ENCODE measurements at regions not wholly inside any gene's neighbourhood (a gene's known extent, or its start where the extent isn't known, plus 50 kb on each side); places are given as distances from the start of the nearest gene placed in this dataset.

- Histone ChIP-seq H3K36me3 (ENCODE audit: control insufficient read depth, insufficient read depth, low read length) (no peaks in the 10 kb centered on the region), H3K27me3 (ENCODE audit: control insufficient read depth, insufficient read depth, low read length) (no peaks in the 10 kb centered on the region), H3K4me3 (ENCODE audit: low read depth, low read length) (no peak overlapping the region)
- TF ChIP-seq CTCF (IDR thresholded peaks at IDR 0.05; ENCODE audit: insufficient read depth, low read depth, low read length) = no peak
- DNase-seq (ENCODE audit: low read depth) = no peak
- CTCF ChIA-PET = interaction anchor here (0.9 kb wide), 1 partner anchor 11 kb away, joined by 3 read pairs; no protein-coding TSS in a partner anchor
- POLR2A ChIA-PET = no interaction called here
Observed at GRCh38 chr2:136215908-136216472, 98.0 kb upstream of the CXCR4 start.

GRCh38 chr2:136215449-136215848 lies 97.5 kb upstream of the CXCR4 start:
- no peak for TF ChIP-seq CTCF (IDR thresholded peaks at IDR 0.05; ENCODE audit: insufficient read depth, low read depth, low read length)
- Histone ChIP-seq H3K4me3 (ENCODE audit: low read depth, low read length) (no peak overlapping the region), H3K36me3 (ENCODE audit: control insufficient read depth, insufficient read depth, low read length) (no peaks in the 10 kb centered on the region), H3K27me3 (ENCODE audit: control insufficient read depth, insufficient read depth, low read length) (no peaks in the 10 kb centered on the region)
- ChIA-PET CTCF (no interaction called here), POLR2A (no interaction called here)
- no peak for DNase-seq (ENCODE audit: low read depth)

GRCh38 chr2:136214307-136215200 lies 96.6 kb upstream of the CXCR4 start:
- ChIA-PET POLR2A (no interaction called here), CTCF (no interaction called here)
- Histone ChIP-seq H3K4me3 (ENCODE audit: low read depth, low read length) (no peak overlapping the region), H3K27me3 (ENCODE audit: control insufficient read depth, insufficient read depth, low read length) (no peaks in the 10 kb centered on the region), H3K36me3 (ENCODE audit: control insufficient read depth, insufficient read depth, low read length) (no peaks in the 10 kb centered on the region)
- no peak for DNase-seq (ENCODE audit: low read depth)
- TF ChIP-seq CTCF (IDR thresholded peaks at IDR 0.05; ENCODE audit: insufficient read depth, low read depth, low read length) = no peak

- TF ChIP-seq CTCF (IDR thresholded peaks at IDR 0.05; ENCODE audit: insufficient read depth, low read depth, low read length) = no peak
- no peaks in the 10 kb centered on the region for H3K36me3 ChIP-seq (ENCODE audit: control insufficient read depth, insufficient read depth, low read length)
- no peak for DNase-seq (ENCODE audit: low read depth)
- H3K4me3 ChIP-seq (ENCODE audit: low read depth, low read length) = no peak overlapping the region
- CTCF ChIA-PET = no interaction called here
- H3K27me3 ChIP-seq (ENCODE audit: control insufficient read depth, insufficient read depth, low read length) = no peaks in the 10 kb centered on the region
- POLR2A ChIA-PET = no interaction called here
Observed at GRCh38 chr2:136213836-136214235, 95.9 kb upstream of the CXCR4 start.

GRCh38 chr2:136212426-136213378 lies 94.8 kb upstream of the CXCR4 start:
- POLR2A ChIA-PET = no interaction called here
- no peak for TF ChIP-seq CTCF (IDR thresholded peaks at IDR 0.05; ENCODE audit: insufficient read depth, low read depth, low read length)

More at GRCh38 chr2:136212426-136213378, 94.8 kb upstream of the CXCR4 start:
- Histone ChIP-seq H3K27me3 (ENCODE audit: control insufficient read depth, insufficient read depth, low read length) (no peaks in the 10 kb centered on the region), H3K4me3 (ENCODE audit: low read depth, low read length) (no peak overlapping the region), H3K36me3 (ENCODE audit: control insufficient read depth, insufficient read depth, low read length) (no peaks in the 10 kb centered on the region)
- DNase-seq (ENCODE audit: low read depth) = no peak
- CTCF ChIA-PET = interaction anchor here (0.6 kb wide), 1 partner anchor 176 kb away, joined by 3 read pairs; no protein-coding TSS in a partner anchor
